Right lobe of liver (tissue), 4 donors: ENCODE measurements at regions not wholly inside any gene's neighbourhood (a gene's known extent, or its start where the extent isn't known, plus 50 kb on each side); places are given as distances from the start of the nearest gene placed in this dataset.

Source experiments
- CTCF ChIP-seq, 4 donors: fragments of 200-600 bp in 3 of 4; fragments of 450-650 bp in 1 of 4; IDR thresholded peaks; one replicate each; pipeline versions ENCODE4 v1.5.1 to v1.8.0; 2016 to 2022; ENCODE audit warnings: antibody characterized with exemption in 4 of 4, mild to moderate bottlenecking in 2 of 4
- POLR2A ChIP-seq: fragments of 450-650 bp; IDR thresholded peaks from one replicate; pipeline ENCODE4 v1.6.1; 2017; ENCODE audit warnings: antibody characterized with exemption, mild to moderate bottlenecking
- donor health status: DM: no; HTN: no; CAD: no.
- donor health status: DM: no; HTN: no; CAD: no.
- donor health status: DM: no; HTN: yes; CAD: no.

GRCh38 chr16:62644030-62644812, 608.0 kb upstream of the CDH8 start:
- TF ChIP-seq CTCF (IDR thresholded peaks at IDR 0.05) (no peak), POLR2A (no peak)
